Astrocyte (in vitro differentiated cells and primary cell): ENCODE measurements at regions not wholly inside any gene's neighbourhood (a gene's known extent, or its start where the extent isn't known, plus 50 kb on each side); places are given as distances from the start of the nearest gene placed in this dataset.

Source experiments
- DNase-seq: peaks from one replicate; pipeline ENCODE4 v3.0.0-alpha.2; 2010; ENCODE audit warnings: low read depth
- FAIRE-seq: peaks from 2 replicates; lab custom pipeline; 2011; peaks lifted over from hg19 to GRCh38; lab: Jason Lieb, UNC
- H2AFZ ChIP-seq: 2 replicates; pipeline ENCODE4 v1.6.0; 2012; ENCODE audit warnings: low read depth, low read length, inconsistent platforms
- H3K27ac ChIP-seq: 2 replicates; pipeline ENCODE4 v1.5.1; 2011; ENCODE audit warnings: low read depth, low read length, inconsistent platforms
- H3K27me3 ChIP-seq: 2 replicates; pipeline ENCODE4 v1.6.0; 2011; ENCODE audit warnings: low read length, inconsistent platforms; ENCODE audit not compliant: insufficient read depth
- H3K36me3 ChIP-seq: 2 replicates; pipeline ENCODE4 v1.5.1; 2011; ENCODE audit warnings: low read length, inconsistent platforms; ENCODE audit not compliant: insufficient read depth
- H3K4me1 ChIP-seq: 2 replicates; pipeline ENCODE4 v1.5.1; 2011; ENCODE audit warnings: low read length, inconsistent platforms; ENCODE audit not compliant: insufficient read depth
- H3K4me2 ChIP-seq: 2 replicates; pipeline ENCODE4 v1.6.0; 2012; ENCODE audit warnings: low read length, inconsistent platforms
- H3K4me3 ChIP-seq: 2 replicates; pipeline ENCODE4 v1.5.1; 2011; ENCODE audit warnings: low read depth, mild to moderate bottlenecking, low read length, inconsistent platforms; ENCODE audit not compliant: insufficient read depth
- H3K79me2 ChIP-seq: 2 replicates; pipeline ENCODE4 v1.6.0; 2012; ENCODE audit warnings: mild to moderate bottlenecking, low read length, inconsistent platforms; ENCODE audit not compliant: insufficient read depth
- H3K9ac ChIP-seq: 2 replicates; pipeline ENCODE4 v1.6.0; 2012; ENCODE audit warnings: mild to moderate bottlenecking, low read length, inconsistent platforms
- H3K9me3 ChIP-seq: 2 replicates; pipeline ENCODE4 v1.5.1; 2012; ENCODE audit warnings: low read depth, mild to moderate bottlenecking, low read length, inconsistent platforms; ENCODE audit not compliant: insufficient read depth
- H4K20me1 ChIP-seq: 2 replicates; pipeline ENCODE4 v1.6.0; 2012; ENCODE audit warnings: low read length, inconsistent platforms; ENCODE audit not compliant: insufficient read depth
- H3K27ac Mint-ChIP-seq: one replicate; pipeline ENCODE4 v1.8.0; 2021; ENCODE audit warnings: mild to moderate bottlenecking, mixed read lengths; ENCODE audit not compliant: unreplicated experiment
- H3K27me3 Mint-ChIP-seq: one replicate; pipeline ENCODE4 v1.8.0; 2021; ENCODE audit warnings: low read depth, mixed read lengths; ENCODE audit not compliant: unreplicated experiment
- H3K36me3 Mint-ChIP-seq: one replicate; pipeline ENCODE4 v1.8.0; 2021; ENCODE audit warnings: low read depth, mixed read lengths; ENCODE audit not compliant: unreplicated experiment
- H3K4me1 Mint-ChIP-seq: one replicate; pipeline ENCODE4 v1.8.0; 2021; ENCODE audit warnings: low read depth, mixed read lengths; ENCODE audit not compliant: unreplicated experiment
- H3K4me3 Mint-ChIP-seq: one replicate; pipeline ENCODE4 v1.8.0; 2021; ENCODE audit warnings: mild to moderate bottlenecking, moderate library complexity, mixed read lengths; ENCODE audit not compliant: unreplicated experiment
- H3K9me3 Mint-ChIP-seq: one replicate; pipeline ENCODE4 v1.8.0; 2021; ENCODE audit warnings: mild to moderate bottlenecking, mixed read lengths; ENCODE audit not compliant: unreplicated experiment
- CTCF ChIP-seq: IDR thresholded peaks from 2 replicates; pipeline ENCODE4 v1.5.1; 2011; ENCODE audit warnings: low read depth, mild to moderate bottlenecking, inconsistent platforms, low read length, moderate library complexity; ENCODE audit not compliant: insufficient read depth
- EZH2 ChIP-seq: IDR thresholded peaks from 2 replicates; pipeline ENCODE4 v1.6.1; 2012; ENCODE audit warnings: mild to moderate bottlenecking, low read length, inconsistent platforms; ENCODE audit not compliant: insufficient read depth

GRCh38 chr4:149077181-149077580, 635.0 kb upstream of the NR3C2 start:
- no peaks in the 10 kb centered on the region for H3K9me3 ChIP-seq
- no peaks in the 10 kb centered on the region for H4K20me1 ChIP-seq
- TF ChIP-seq EZH2, result no peak
- TF ChIP-seq CTCF, result no peak
- H3K9ac ChIP-seq, result no peak overlapping the region
- no peaks in the 10 kb centered on the region for H3K4me1 ChIP-seq
- Mint-ChIP-seq H3K36me3 (no peaks in the 10 kb centered on the region), H3K27ac (no peak overlapping the region), H3K9me3 (no peaks in the 10 kb centered on the region), H3K27me3 (no peaks in the 10 kb centered on the region), H3K4me3 (no peak overlapping the region), H3K4me1 (peaks cover 4% of the 10 kb centered on the region)
- H2AFZ ChIP-seq, result no peak overlapping the region
- no peak for FAIRE-seq
- H3K36me3 ChIP-seq, result no peaks in the 10 kb centered on the region
- H3K4me2 ChIP-seq, result no peak overlapping the region
- H3K4me3 ChIP-seq, result no peak overlapping the region
- DNase-seq, result peak; percentile 22
- no peaks in the 10 kb centered on the region for H3K27me3 ChIP-seq
- H3K27ac ChIP-seq, result no peak overlapping the region
- no peaks in the 10 kb centered on the region for H3K79me2 ChIP-seq

GRCh38 chr4:149076401-149076800, 634.2 kb upstream of the NR3C2 start:
- Histone ChIP-seq H4K20me1 (no peaks in the 10 kb centered on the region), H3K4me1 (no peaks in the 10 kb centered on the region), H3K36me3 (no peaks in the 10 kb centered on the region), H3K79me2 (no peaks in the 10 kb centered on the region), H3K4me2 (no peak overlapping the region), H3K9ac (no peak overlapping the region), H3K9me3 (no peaks in the 10 kb centered on the region), H3K27me3 (no peaks in the 10 kb centered on the region), H3K4me3 (no peak overlapping the region), H3K27ac (no peak overlapping the region), H2AFZ (no peak overlapping the region)
- no peaks in the 10 kb centered on the region for H3K36me3 Mint-ChIP-seq
- no peak overlapping the region for H3K4me3 Mint-ChIP-seq
- peak; percentile 8 for DNase-seq
- H3K9me3 Mint-ChIP-seq, result no peaks in the 10 kb centered on the region
- TF ChIP-seq EZH2 (no peak), CTCF (no peak)
- H3K27me3 Mint-ChIP-seq, result no peaks in the 10 kb centered on the region
- peaks cover 4% of the 10 kb centered on the region for H3K4me1 Mint-ChIP-seq
- H3K27ac Mint-ChIP-seq, result no peak overlapping the region
- no peak for FAIRE-seq

GRCh38 chr4:149072384-149072783, 630.2 kb upstream of the NR3C2 start:
- peaks cover 4% of the 10 kb centered on the region for H3K4me1 Mint-ChIP-seq
- Histone ChIP-seq H3K27ac (no peak overlapping the region), H3K79me2 (no peaks in the 10 kb centered on the region), H3K9ac (no peak overlapping the region), H3K36me3 (no peaks in the 10 kb centered on the region), H3K4me3 (no peak overlapping the region), H3K4me2 (no peak overlapping the region), H3K27me3 (no peaks in the 10 kb centered on the region), H2AFZ (no peak overlapping the region), H4K20me1 (no peaks in the 10 kb centered on the region), H3K4me1 (no peaks in the 10 kb centered on the region), H3K9me3 (no peaks in the 10 kb centered on the region)
- no peaks in the 10 kb centered on the region for H3K27me3 Mint-ChIP-seq
- H3K9me3 Mint-ChIP-seq, result peaks cover 2% of the 10 kb centered on the region
- no peak overlapping the region for H3K27ac Mint-ChIP-seq
- no peak for FAIRE-seq
- no peak for TF ChIP-seq CTCF
- no peak for TF ChIP-seq EZH2
- DNase-seq, result no peak
- H3K36me3 Mint-ChIP-seq, result no peaks in the 10 kb centered on the region
- no peak overlapping the region for H3K4me3 Mint-ChIP-seq
